Lower leg skin (tissue), 3 donors: ENCODE measurements at regions not wholly inside any gene's neighbourhood (a gene's known extent, or its start where the extent isn't known, plus 50 kb on each side); places are given as distances from the start of the nearest gene placed in this dataset.

Experiments used
- POLR2A ChIP-seq, 2 donors: fragments of 450-650 bp; IDR thresholded peaks; one replicate each; pipeline ENCODE4 v1.6.1; 2016 to 2017; ENCODE audit warnings: antibody characterized with exemption in 2 of 2, mild to moderate bottlenecking in 1 of 2, moderate library complexity in 1 of 2
- TF ChIP-seq, protein P1 (sequence below), 3 donors: fragments of 450-650 bp; IDR thresholded peaks; one replicate each; pipeline ENCODE4 v1.5.1; 2016; ENCODE audit warnings: antibody characterized with exemption in 3 of 3, mild to moderate bottlenecking in 3 of 3, moderate library complexity in 2 of 3

DNA sequence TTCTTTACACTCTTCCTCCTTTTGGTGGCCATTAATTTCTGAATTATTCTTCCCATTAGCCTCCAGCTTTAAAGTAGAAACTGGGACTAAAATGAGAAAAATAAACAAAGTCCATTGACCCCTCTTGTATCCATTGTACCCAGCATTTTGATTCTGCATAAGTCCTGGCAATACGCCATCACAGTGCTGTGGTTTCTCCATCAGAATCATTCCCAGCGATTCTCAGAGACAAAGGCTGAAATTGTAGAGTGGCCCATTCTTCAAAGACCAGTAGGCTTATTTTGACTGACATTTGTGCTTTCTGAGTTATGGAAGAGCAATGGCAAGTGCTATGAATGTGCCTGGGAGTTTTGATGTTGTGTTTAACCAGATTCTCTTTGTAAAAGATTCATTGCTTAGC is 199.3 kb upstream of the GALNT5 start:
- TF ChIP-seq, protein P1, sequence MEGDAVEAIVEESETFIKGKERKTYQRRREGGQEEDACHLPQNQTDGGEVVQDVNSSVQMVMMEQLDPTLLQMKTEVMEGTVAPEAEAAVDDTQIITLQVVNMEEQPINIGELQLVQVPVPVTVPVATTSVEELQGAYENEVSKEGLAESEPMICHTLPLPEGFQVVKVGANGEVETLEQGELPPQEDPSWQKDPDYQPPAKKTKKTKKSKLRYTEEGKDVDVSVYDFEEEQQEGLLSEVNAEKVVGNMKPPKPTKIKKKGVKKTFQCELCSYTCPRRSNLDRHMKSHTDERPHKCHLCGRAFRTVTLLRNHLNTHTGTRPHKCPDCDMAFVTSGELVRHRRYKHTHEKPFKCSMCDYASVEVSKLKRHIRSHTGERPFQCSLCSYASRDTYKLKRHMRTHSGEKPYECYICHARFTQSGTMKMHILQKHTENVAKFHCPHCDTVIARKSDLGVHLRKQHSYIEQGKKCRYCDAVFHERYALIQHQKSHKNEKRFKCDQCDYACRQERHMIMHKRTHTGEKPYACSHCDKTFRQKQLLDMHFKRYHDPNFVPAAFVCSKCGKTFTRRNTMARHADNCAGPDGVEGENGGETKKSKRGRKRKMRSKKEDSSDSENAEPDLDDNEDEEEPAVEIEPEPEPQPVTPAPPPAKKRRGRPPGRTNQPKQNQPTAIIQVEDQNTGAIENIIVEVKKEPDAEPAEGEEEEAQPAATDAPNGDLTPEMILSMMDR (IDR thresholded peaks at IDR 0.05), result no peak
- TF ChIP-seq POLR2A (IDR thresholded peaks at IDR 0.05), result no peak
